ENCODE measurements at regions not wholly inside any gene's neighbourhood (a gene's known extent, or its start where the extent isn't known, plus 50 kb on each side); places are given as distances from the start of the nearest gene placed in this dataset.
A peak's percentile ranks its signal among the peaks of the same experiment; 100 is the strongest.

- no peak for ATAC-seq
- Histone ChIP-seq H3K36me3 (no peaks in the 10 kb centered on the region), H3K27ac (no peak overlapping the region), H3K9me3 (no peaks in the 10 kb centered on the region), H3K4me1 (no peaks in the 10 kb centered on the region), H3K27me3 (peaks cover 5 to 9% (median 8%) of the 10 kb centered on the region in 3 donors), H3K4me3 (no peak overlapping the region)
- TF ChIP-seq POLR2A (IDR thresholded peaks at IDR 0.05): no peak
- no peak for TF ChIP-seq CTCF (IDR thresholded peaks at IDR 0.05 in 4 of 5, conservative IDR thresholded peaks at IDR 0.05 in 1 of 5)
- in situ Hi-C loops (cut with MboI; ENCODE audit: low sequenced_read_pairs in 4 of 4) (no loop called here), intact Hi-C loops (cut with DNase I; ENCODE audit: low total_unique reads) (no loop called here)
- no peak for DNase-seq
These were observed 57.9 kb upstream of the RUNX3 start for GRCh38 chr1:24987875-24988557.

GRCh38 chr1:24987424-24987823, 57.3 kb upstream of the RUNX3 start:
- ATAC-seq (no peak), DNase-seq (no peak)
- TF ChIP-seq CTCF (IDR thresholded peaks at IDR 0.05 in 4 of 5, conservative IDR thresholded peaks at IDR 0.05 in 1 of 5): no peak
- no peak for TF ChIP-seq POLR2A (IDR thresholded peaks at IDR 0.05)
- in situ Hi-C loops (cut with MboI; ENCODE audit: low sequenced_read_pairs in 4 of 4): no loop called here
- Histone ChIP-seq H3K4me3 (no peak overlapping the region), H3K27ac (no peak overlapping the region), H3K9me3 (no peaks in the 10 kb centered on the region), H3K4me1 (no peaks in the 10 kb centered on the region), H3K36me3 (no peaks in the 10 kb centered on the region), H3K27me3 (peaks cover 5 to 9% (median 8%) of the 10 kb centered on the region in 3 donors)
- intact Hi-C loops (cut with DNase I; ENCODE audit: low total_unique reads): no loop called here

DNA sequence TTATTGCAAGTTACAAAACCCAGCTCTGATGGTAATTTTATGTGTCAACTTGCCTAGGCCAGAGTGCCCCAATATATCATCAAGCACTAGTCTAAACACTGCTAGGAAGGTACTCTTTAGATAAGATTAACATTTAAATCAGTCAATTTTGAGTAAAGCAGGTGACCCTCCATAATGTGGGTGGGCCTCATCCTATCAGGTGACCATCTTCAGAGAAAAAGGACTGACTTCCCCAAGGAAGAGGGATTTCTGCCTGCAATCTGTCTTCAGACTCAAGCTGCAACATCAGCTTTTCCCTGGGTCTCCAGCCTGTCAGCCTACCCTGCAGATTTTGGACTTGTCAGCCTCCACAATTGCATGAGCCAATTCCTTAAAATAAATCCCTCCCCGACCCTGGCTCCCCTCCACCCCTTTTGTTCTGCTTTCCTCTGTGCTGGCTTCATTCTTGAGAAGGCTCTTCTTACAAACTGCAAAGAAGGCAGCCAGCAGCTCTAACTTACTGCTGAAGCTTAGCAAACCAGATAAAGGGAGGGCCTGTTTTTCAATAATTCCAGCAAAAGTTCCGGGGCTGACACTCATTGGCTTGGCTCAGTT, 56.4 kb upstream of the RUNX3 start:
- Histone ChIP-seq H3K27me3 (peaks cover 4 to 8% (median 5%) of the 10 kb centered on the region in 3 donors), H3K27ac (no peak overlapping the region), H3K9me3 (no peaks in the 10 kb centered on the region), H3K36me3 (no peaks in the 10 kb centered on the region), H3K4me3 (no peak overlapping the region), H3K4me1 (no peaks in the 10 kb centered on the region)
- DNase-seq: peak in 1 of 2 donors; percentile 18
- no peak for TF ChIP-seq POLR2A (IDR thresholded peaks at IDR 0.05)
- no peak for TF ChIP-seq CTCF (IDR thresholded peaks at IDR 0.05 in 4 of 5, conservative IDR thresholded peaks at IDR 0.05 in 1 of 5)
- intact Hi-C loops (cut with DNase I; ENCODE audit: low total_unique reads) (no loop called here), in situ Hi-C loops (cut with MboI; ENCODE audit: low sequenced_read_pairs in 4 of 4) (no loop called here)
- ATAC-seq: no peak

GRCh38 chr1:24985737-24986136, 55.7 kb upstream of the RUNX3 start:
- intact Hi-C loops (cut with DNase I; ENCODE audit: low total_unique reads): no loop called here
- H3K36me3 ChIP-seq: no peaks in the 10 kb centered on the region
- H3K9me3 ChIP-seq: no peaks in the 10 kb centered on the region
- TF ChIP-seq POLR2A (IDR thresholded peaks at IDR 0.05): no peak
- TF ChIP-seq CTCF (IDR thresholded peaks at IDR 0.05 in 4 of 5, conservative IDR thresholded peaks at IDR 0.05 in 1 of 5): no peak
- H3K27ac ChIP-seq: no peak overlapping the region
- H3K4me3 ChIP-seq: no peak overlapping the region
- H3K4me1 ChIP-seq: no peaks in the 10 kb centered on the region
- H3K27me3 ChIP-seq: peaks cover 0 to 8% (median 4%) of the 10 kb centered on the region in 3 donors
- ATAC-seq (no peak), DNase-seq (no peak)
- in situ Hi-C loops (cut with MboI; ENCODE audit: low sequenced_read_pairs in 4 of 4): no loop called here
